GM18873 (cell line): ENCODE measurements at regions not wholly inside any gene's neighbourhood (a gene's known extent, or its start where the extent isn't known, plus 50 kb on each side); places are given as distances from the start of the nearest gene placed in this dataset.
"Not testable (repeated sequence)": the region's sequence is repeated elsewhere in the genome, so short reads cannot be mapped to it uniquely, and the experiment has no call there.

Source experiments
- ATAC-seq: cut with Tn5 transposase; IDR thresholded peaks from one replicate; pipeline ENCODE4 v1.9.1; 2021; ENCODE audit warnings: mild to moderate bottlenecking, moderate library complexity, moderate number of reproducible peaks; ENCODE audit not compliant: unreplicated experiment, low FRiP score

DNA sequence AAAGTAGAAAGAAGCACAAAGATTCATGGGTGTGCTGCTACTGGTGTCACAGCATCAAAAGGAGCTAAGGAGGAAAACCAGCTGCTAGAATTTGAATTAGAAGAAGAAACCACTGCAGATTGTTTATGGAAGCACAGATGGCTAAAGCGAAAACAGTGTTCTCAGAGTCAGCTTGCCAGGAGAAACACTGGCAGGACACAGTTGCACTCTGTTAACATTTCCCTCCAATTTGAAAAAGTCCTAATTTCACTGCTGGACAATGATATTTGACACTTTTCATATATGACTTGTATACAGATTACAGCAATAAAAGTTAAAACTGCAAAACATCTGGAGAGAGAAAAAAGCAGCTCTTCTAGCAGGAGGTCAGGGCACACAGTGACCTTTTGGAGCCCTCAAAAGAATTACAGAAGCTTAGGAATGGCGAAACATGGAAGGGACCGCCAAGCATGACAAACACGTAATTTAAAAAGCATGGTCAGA, 314.5 kb downstream of the COL12A1 start:
- no peak for ATAC-seq

DNA sequence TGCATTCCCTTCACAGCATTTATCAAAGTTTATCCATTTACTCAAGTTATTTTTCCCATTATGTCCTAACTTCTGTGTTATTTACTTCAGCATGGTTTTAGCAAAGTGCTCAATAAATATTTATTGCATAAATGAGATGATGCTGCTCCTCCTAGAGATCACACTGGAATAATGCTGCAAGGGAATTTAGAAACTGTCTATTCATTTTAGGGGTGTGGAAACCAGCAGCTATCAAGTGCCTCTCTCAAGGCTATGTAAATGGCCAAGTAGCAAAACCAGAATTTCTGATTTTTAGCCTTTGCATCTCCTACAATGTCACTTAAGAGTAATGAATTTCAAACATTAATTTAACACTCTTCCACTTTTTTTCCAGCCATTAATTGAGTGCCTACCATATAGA, 316.2 kb downstream of the COL12A1 start:
- ATAC-seq: no peak

DNA sequence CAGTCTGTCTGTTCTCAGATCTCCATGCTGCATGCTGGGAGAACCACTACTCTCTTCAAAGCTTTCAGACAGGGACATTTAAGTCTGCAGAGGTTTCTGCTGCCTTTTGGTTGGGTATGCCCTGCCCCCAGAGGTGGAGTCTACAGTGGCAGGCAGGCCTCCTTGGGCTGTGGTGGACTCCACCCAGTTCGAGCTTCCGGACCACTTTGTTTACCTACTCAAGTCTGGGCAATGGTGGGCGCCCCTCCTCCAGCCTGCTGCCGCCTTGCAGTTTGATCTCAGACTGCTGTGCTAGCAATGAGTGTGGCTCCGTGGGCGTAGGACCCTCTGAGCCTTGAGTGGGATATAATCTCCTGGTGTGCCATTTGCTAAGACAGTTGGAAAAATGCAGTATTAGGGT, 317.1 kb downstream of the COL12A1 start:
- not testable (repeated sequence) for ATAC-seq

DNA sequence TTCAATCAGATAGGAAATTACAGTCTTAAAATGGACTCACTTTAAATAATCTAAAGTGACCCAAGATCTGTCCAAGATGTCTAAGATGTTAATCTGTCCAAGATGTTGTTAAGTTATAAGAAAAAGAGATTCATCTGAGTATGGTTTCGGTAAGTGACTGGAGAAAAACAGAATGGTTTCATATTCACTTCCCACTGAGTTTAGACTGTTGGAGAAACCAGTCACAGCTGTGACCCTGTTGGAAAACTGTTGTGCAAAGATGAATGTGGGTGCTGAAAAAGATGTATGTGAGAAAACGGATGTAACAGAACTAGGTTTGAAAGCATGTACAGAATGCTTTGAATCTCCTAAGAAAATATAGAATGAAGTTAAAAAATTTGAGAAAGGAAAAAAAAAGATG, 325.9 kb downstream of the COL12A1 start:
- ATAC-seq: no peak

DNA sequence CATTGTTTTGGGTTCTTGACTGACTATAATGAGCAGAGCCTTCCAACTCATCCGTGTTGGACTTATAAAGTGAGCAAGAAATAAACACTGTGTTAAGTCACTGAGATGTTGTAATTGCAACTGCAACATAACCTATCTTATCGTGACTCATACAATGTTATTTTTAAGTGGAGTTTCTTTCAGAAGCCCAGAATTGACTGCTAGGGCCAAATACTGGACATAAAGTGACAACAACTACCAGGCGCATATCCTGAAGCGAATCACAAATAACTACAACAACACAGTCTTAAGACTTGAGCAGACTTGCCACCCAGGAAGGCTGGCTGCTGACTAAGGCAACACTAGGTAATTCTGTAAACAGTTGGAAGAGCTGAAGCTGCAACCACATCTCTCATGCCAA, 326.6 kb downstream of the COL12A1 start:
- ATAC-seq: no peak

DNA sequence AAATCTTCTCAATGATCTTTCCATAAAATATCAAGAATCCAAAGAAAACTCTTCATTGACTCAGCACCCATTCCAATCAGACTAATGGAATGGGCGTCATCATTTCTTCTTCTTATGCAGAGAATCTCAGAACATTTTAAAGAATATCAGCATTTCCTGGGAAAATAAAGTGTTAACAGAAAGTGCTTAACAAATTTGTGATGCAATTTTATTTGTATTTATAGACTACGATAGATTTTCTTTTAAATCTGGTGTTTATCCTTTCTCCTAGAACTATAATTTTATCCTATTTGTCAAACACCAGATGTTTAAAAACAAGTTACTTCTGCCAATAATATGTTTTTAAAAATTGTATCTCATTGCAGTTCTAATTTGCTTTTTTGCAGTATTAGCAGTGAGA, 330.7 kb downstream of the COL12A1 start:
- ATAC-seq: no peak

DNA sequence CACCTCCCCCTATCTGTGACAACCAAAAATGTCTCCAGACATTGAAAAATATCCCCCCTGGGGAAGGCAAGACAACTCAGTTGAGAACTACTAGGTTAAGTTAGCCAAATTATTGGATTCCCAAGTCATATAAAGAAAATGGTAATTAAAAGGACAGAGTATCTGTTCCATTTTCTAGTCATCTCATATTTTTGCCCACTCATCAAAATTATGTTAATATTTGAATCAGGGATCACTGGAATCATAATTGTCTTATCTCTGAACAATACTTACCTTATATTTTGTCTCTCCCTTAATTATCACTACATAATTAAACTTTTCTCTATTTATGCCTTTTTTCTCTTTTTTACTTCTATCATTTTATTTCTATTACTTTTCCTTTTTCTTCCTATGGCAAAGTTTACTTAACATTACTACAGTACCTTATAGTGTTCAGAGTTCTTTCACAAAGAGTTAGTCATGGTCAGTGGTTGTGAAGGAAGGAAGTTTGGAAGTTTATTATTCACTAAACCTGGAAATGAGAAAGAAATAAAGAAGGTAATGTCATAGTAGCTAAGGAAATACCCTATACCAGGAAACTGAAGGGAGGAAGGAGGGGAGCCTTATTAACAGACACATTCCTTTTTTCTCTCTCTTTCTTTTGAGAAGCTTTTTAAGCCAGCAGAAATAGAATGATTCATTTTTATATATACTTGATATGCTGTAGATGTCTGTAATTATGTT, 332.9 kb downstream of the COL12A1 start:
- no peak for ATAC-seq

DNA sequence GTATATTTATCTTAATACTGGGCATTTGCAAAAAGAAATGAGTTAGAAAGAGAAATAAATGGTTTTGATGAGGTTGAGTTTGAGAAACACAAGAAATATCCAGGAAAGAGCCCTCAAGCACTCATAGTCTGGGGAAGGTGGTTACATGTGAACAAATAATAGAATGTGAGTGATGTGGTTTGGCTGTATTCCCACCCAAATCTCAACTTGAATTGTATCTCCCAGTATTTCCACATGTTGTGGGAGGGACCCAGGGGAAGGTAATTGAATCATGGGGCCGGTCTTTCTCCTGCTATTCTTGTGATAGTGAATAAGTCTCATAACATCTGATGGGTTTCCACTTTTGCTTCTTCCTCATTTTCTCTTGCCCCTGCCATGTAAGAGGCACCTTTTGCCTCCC, 334.1 kb downstream of the COL12A1 start:
- ATAC-seq: no peak

DNA sequence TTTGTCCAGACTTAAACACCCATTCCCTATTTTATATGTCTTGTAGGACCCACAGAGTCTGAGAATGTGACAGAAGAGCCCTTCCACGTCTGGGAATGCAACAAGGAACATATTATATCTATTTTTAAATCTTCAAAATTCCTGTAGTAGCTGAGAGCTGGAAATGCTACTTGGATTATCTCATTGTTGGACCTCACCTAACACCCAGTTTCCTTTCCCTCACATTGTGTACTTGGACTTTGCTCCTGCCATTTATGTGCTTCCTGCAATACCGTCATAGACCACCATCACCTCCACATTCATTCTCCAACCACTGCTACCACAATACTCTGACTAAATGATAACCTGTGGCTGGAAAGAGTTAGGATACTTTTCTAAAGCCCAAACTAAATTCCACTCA, 335.4 kb downstream of the COL12A1 start:
- no peak for ATAC-seq

DNA sequence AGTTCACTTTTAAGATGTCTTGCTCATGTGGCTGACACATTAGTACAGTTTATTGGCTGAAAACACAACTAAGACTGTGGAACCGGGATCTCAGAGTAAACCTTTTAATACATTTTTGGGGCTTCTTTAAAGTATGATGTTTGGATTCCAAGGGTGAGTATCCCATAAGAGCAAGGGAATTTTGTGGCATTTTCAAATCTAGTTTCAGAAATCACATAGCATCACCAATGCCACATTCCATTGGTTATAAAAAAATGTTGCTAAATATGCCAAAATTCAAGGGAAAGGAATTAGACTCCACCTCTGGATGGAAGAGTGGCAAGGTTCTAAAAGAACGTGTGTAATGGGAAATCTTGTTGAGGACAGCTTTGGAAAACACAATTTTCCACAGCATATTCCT, 338.6 kb downstream of the COL12A1 start:
- no peak for ATAC-seq

DNA sequence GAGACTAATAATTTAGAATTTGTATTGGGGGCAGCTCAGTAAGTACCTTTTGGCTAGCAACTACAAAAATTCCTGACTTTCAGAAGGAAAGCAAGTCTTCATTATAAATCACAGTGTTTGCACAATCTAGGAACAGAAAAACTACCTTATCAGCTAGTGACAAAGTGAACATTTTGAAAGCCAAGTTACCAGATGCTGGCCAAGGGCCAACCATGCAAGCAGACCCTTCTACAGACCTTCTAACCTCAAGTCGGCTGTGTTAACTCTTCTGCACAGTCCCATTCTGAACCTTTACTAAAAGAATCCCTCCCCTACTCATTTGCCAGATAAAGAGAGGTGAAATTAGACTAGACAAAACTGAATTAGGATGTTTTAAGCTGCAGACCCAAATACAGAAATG, 341.9 kb downstream of the COL12A1 start:
- no peak for ATAC-seq

DNA sequence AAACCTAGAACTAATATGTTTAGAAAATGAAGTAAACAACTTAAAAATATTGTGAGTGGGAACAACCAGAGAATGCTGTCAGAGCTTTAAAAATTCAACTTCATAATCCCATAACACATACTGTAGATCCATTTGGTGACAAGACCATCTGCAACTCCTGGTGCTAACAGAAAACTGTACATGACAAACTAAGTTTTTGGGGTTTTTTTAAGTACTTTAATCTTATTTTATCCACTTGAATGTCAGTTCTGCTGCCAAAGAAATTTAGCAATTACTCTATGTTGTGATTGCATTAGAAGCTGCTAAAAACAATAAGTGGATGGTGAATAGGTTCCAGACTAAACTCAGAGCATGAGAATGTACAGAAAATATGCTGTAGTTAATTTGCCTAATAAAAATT, 345.4 kb downstream of the COL12A1 start:
- no peak for ATAC-seq

DNA sequence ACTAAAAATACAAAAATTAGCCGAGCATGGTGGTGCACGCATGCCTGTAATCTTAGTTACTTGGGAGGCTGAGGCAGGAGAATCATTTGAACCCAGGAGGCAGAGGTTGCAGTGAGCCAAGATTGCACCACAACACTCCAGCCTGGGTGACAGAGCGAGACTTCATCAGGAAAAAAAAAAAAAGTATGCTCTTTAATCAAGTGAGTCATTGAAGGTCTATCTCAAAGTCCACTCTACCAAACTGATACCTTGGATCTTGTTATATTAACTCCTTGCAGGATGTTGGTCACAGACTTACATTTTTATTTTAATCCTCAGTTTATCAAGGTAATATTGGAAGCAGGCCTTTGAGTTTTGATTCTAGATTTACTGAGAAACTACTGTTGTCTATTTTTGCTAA, 348.7 kb downstream of the COL12A1 start:
- ATAC-seq: no peak

DNA sequence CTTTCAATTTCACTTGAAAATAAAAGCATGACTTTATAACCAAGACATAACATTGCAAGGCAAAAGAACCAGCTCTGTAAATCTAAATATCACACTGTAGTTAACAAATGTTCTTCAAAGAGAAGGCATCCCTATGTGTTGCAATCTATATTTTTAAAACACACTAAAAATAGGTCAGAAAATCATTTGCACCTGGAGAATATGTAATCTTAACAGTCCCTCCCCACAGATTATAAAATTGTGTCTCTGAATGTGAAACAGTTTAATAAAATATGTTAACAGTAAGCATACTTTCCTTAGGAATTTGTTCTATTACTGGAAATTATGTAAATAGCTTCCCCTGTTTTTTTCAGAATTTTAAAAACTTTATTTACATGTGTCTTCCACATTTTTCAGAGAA, 351.9 kb downstream of the COL12A1 start:
- no peak for ATAC-seq

DNA sequence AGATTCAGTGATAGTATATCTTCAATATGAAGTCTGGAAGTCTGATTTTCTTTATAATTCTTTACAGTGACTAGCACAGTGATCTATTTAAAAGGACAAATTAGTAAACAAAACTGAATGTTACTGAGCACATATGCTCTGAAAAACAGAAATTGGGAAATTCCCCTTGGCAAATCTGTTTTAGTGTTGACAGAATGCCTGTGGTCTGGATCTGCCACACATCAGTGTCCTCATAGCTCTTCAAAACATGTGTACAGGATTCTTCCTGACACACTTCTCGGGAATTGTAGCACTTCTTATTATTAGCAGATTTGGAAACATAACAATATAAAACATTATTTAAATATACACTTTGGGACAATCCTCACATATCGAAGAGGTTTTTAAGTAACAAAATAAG, 354.3 kb downstream of the COL12A1 start:
- ATAC-seq: no peak

DNA sequence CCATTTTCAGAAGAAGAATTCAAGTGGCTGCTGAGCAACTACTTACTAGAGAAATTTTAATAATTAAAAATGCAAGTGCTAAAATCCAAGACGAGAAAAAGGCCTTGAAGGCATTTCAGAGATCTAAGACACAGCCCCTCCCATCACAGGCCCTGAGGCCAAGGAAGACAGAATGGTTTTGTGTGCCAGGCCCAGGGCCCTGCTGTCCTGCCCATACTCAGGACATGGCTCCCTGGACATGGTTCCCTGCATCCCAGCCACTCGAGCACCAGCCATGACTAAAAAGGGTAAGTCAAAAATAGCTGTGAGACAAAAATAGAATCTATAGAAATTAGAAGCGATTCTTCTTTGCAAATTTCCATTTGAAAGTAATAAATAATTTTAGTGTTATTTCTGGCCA, 364.9 kb downstream of the COL12A1 start:
- no peak for ATAC-seq

DNA sequence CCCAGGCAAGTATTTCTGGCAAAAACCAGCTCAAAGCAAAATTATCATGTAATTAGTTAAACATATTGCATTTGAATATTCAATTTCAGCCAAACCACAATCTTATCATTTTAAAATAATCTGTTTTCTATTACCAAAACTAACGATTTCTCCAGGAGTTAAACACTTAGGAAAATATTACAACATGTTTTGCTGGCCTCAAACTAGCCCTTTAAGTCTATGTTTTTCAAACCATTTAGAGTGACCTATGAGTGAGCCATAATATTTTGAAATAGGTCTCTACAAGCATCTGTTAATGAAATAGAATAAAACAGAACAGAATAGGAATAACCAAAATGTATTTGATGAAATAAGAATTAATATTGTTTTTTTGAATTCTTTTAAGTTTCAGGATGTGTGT, 370.9 kb downstream of the COL12A1 start:
- ATAC-seq: no peak

DNA sequence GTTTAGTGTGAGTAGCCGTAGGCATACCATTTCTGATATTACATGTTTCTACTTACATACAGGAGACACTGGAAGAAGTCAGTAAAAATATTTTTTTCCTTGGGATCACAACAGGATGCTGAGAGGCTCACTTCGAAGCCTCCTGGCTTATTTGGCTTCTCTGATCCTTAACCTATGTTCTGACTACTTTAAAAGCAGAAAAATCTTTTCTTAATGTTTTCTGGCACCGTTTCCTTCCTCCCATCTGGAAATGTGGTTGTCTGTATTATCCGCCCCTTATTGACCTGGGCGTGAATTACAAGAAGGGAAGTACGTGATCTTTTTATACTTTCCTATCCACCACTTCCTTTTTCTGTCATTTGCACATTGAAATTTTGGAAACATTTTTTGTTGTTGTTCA, 379.6 kb downstream of the COL12A1 start:
- ATAC-seq: no peak

DNA sequence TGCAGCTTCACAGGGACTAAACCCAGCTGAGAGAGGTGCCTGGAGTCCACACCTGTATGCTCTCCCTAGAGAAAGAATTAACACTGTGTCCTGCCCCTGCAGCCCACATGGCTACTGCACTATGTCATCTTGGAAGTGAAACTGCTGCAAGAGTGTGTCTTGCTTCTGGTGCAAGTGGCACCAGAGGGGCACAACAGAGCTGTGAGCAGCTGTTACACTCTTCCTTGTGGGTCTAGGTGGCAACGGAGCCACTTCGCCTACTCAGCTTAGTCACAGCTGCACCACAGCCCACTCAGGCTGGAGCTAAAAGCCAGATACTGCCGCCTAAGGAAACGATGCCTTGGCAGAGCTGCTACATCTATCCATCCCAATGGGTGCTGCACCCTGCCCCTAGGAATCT, 391.4 kb downstream of the COL12A1 start:
- no peak for ATAC-seq

DNA sequence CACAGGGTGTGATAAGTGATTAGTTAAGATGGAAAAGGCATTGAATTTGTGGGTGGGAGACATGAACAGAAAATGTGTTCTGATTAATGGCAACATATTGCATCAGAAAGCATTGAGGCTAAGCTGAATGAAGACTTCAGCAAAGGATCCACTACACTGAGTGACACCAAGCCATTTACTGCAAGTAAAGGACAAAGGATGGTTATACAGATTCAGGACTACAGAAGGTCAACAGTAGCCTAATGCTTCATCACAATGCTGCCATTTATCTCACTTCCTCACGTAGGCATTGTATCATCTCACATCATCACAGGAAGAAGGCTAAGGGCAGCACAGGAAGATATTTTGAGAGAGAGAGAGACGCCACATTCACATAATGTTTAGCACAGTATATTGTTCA, 398.2 kb downstream of the COL12A1 start:
- no peak for ATAC-seq

DNA sequence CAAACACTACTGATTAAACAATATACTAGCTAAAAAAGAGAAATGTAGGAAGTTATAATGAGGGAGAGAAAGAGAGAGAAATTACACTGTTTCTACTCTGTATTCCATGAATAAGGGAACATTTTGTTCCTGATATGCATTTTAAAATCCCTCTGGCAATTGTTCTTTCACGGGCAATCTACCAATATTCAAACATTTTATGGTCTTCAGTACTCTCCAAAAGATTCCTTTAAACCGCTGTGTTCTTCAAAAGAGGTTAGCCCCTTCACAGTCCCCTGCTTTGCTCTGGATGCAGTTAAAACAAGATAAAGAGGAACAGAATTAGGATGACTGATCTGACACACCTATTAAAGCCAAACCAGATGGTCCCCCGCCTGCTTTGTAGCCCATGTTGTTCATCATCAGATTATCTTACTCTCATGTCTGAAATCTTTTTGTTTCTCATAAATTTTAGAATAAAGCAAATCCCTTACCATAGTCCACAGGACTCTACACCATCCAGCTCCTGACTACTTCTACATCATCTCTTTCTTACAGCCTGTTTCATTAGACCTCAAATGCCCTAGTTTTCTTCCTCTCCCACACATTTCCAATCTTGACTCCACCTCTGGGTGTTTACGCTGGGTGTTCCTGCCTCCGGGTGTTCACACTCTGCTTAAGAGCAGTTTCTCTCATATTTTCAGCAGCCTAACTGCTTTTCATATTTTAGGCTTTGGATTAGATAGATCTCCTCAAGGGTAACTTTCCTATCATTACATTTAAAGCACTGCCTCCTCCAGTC, 399.7 kb downstream of the COL12A1 start:
- ATAC-seq: no peak

DNA sequence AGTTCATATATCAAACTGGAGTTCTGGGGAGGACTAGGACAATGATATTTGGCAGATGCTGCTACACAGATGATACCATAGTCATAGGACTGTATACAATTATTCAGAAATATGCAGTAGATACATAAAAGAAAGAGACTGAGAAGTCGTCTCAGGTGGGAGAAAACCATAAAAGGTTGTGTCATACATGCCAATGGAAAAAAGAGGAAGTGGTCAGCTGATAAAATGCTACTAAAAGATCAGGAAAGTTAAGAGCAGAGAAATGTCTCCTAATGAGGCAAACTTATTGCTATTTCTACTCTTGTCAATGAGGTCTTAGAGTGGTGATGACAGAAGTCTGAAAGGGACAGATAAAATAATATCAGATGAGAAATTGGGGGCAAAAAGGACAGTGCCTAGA, 407.6 kb downstream of the COL12A1 start:
- no peak for ATAC-seq
